ENCODE measurements at regions not wholly inside any gene's neighbourhood (a gene's known extent, or its start where the extent isn't known, plus 50 kb on each side); places are given as distances from the start of the nearest gene placed in this dataset.

DNA sequence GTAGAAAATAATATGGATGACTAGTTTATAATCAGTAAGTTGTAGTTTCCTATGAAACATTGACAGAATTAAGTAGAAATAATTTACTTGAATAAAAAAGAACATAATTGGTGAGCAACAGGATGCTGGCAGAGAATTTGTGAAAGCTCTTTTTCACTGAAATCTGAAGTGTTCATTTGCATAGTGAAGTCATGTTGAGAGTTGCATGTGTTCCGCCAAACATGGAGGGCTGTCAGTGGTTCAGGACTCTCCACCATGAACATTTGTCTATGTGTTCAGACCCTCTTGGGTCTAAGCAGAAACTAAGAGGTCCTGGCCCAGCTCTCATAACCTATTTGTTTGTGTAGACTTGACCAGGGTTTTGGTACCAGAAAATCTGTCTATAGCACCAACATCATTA, 182.5 kb upstream of the LINC00305 start:
- no peak for DNase-seq (ENCODE audit: low spot score)
- no peaks in the 10 kb centered on the region for H3K36me3 Mint-ChIP-seq (ENCODE audit: low read depth, unreplicated experiment)
- H3K4me1 Mint-ChIP-seq (ENCODE audit: unreplicated experiment) = peaks cover 3% of the 10 kb centered on the region
- no peak overlapping the region for H3K4me3 Mint-ChIP-seq (ENCODE audit: unreplicated experiment)
- TF ChIP-seq, protein P1, sequence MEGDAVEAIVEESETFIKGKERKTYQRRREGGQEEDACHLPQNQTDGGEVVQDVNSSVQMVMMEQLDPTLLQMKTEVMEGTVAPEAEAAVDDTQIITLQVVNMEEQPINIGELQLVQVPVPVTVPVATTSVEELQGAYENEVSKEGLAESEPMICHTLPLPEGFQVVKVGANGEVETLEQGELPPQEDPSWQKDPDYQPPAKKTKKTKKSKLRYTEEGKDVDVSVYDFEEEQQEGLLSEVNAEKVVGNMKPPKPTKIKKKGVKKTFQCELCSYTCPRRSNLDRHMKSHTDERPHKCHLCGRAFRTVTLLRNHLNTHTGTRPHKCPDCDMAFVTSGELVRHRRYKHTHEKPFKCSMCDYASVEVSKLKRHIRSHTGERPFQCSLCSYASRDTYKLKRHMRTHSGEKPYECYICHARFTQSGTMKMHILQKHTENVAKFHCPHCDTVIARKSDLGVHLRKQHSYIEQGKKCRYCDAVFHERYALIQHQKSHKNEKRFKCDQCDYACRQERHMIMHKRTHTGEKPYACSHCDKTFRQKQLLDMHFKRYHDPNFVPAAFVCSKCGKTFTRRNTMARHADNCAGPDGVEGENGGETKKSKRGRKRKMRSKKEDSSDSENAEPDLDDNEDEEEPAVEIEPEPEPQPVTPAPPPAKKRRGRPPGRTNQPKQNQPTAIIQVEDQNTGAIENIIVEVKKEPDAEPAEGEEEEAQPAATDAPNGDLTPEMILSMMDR (IDR thresholded peaks at IDR 0.05; ENCODE audit: unreplicated experiment) = no peak
- no peaks in the 10 kb centered on the region for H3K27me3 Mint-ChIP-seq (ENCODE audit: unreplicated experiment)
- H3K9me3 Mint-ChIP-seq (ENCODE audit: unreplicated experiment) = no peaks in the 10 kb centered on the region
- H3K27ac Mint-ChIP-seq (ENCODE audit: unreplicated experiment) = no peak overlapping the region

DNA sequence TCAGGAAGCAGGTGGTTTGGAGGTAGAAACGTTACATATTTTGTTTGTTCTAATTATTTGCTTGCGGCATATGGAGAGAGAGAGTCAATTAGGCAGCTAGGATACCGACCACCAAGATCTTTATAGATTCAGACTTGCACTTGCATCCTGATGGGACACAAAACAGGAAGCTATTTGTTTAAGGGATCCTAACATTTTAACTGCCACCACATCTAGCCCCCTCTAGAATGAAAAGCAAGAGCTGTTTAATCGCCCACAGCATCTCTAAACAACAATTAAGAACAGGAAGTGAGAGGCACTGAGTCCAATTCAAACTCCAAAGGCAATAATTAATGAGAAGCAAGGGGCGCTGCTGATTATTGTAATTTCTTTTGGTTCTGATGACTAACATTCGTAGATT, 182.0 kb upstream of the LINC00305 start:
- TF ChIP-seq, protein P1 (IDR thresholded peaks at IDR 0.05; ENCODE audit: unreplicated experiment) = no peak
- Mint-ChIP-seq H3K4me1 (ENCODE audit: unreplicated experiment) (peaks cover 3% of the 10 kb centered on the region), H3K36me3 (ENCODE audit: low read depth, unreplicated experiment) (no peaks in the 10 kb centered on the region), H3K27me3 (ENCODE audit: unreplicated experiment) (no peaks in the 10 kb centered on the region), H3K4me3 (ENCODE audit: unreplicated experiment) (no peak overlapping the region), H3K27ac (ENCODE audit: unreplicated experiment) (no peak overlapping the region), H3K9me3 (ENCODE audit: unreplicated experiment) (no peaks in the 10 kb centered on the region)
- DNase-seq (ENCODE audit: low spot score) = no peak

DNA sequence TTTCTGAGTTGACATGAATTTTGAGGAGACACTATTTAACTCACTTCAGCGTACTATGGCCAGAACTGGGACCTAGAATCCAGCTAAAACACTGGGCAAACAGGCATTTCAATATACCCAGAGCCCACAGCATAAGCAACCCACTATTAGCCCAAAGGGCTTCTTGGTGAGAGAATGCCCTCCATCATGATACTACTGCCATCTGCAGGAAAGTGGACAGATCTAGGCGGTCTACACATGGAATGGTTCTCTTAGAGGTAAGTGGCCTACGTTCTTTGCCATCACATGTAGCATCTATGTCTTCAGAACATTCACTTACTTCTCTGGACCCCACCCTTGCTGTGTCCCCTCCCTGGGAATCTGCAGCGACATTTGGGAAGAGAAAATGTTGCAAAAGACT, 181.3 kb upstream of the LINC00305 start:
- Mint-ChIP-seq H3K9me3 (ENCODE audit: unreplicated experiment) (no peaks in the 10 kb centered on the region), H3K27me3 (ENCODE audit: unreplicated experiment) (no peaks in the 10 kb centered on the region), H3K27ac (ENCODE audit: unreplicated experiment) (no peak overlapping the region), H3K4me1 (ENCODE audit: unreplicated experiment) (peaks cover 3% of the 10 kb centered on the region), H3K36me3 (ENCODE audit: low read depth, unreplicated experiment) (no peaks in the 10 kb centered on the region), H3K4me3 (ENCODE audit: unreplicated experiment) (no peak overlapping the region)
- peak; percentile 16 for DNase-seq (ENCODE audit: low spot score)
- TF ChIP-seq, protein P1 (IDR thresholded peaks at IDR 0.05; ENCODE audit: unreplicated experiment) = no peak

DNA sequence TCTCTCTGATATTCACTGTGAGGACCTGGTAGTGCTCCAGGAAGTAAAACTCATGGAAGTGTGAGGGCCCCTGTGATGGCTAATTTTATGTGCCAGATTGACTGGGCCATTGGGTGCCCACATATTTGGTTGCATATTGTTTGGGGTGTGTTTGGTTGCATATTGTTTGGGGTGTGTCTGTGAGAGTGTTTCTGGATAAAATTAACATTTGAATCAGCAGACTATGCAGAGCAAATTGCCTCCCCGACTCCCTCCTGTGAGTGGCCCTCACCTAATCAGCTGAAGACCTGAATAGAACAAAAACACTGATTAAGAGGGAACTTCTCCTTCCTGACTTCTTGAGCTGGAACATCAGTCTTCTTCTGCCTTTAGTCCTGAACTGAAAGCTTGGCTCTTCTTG, 173.3 kb upstream of the LINC00305 start:
- no peaks in the 10 kb centered on the region for H3K9me3 Mint-ChIP-seq (ENCODE audit: unreplicated experiment)
- H3K4me1 Mint-ChIP-seq (ENCODE audit: unreplicated experiment) = no peaks in the 10 kb centered on the region
- TF ChIP-seq, protein P1 (IDR thresholded peaks at IDR 0.05; ENCODE audit: unreplicated experiment) = no peak
- no peak overlapping the region for H3K4me3 Mint-ChIP-seq (ENCODE audit: unreplicated experiment)
- H3K27ac Mint-ChIP-seq (ENCODE audit: unreplicated experiment) = no peak overlapping the region
- H3K27me3 Mint-ChIP-seq (ENCODE audit: unreplicated experiment) = peaks cover 2% of the 10 kb centered on the region
- no peak for DNase-seq (ENCODE audit: low spot score)
- H3K36me3 Mint-ChIP-seq (ENCODE audit: low read depth, unreplicated experiment) = peaks cover under 1% of the 10 kb centered on the region

DNA sequence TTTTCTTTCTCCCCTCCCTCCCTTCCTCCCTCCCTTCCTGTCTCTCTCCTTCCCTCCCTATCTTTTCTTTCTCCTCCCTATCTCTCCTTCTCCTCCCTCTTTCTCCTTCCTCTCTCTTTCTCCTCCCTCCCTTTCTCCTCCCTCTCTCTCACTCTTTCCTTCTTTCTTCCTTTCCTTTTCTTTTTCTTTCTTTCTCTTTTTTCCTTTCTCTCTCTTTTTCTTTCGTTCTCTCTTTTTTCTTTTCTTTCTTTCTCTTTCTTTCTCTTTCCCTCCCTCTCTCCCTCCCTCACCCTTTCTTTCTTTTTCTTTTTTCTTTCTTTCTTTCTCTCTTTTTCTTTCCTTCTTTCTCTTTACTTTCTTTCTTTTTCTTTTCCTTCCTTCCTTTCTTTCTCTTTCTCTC, 169.7 kb upstream of the LINC00305 start:
- TF ChIP-seq, protein P1 (IDR thresholded peaks at IDR 0.05; ENCODE audit: unreplicated experiment) = no peak

More for the DNA sequence above, 169.7 kb upstream of the LINC00305 start:
- Mint-ChIP-seq H3K36me3 (ENCODE audit: low read depth, unreplicated experiment) (peaks cover 3% of the 10 kb centered on the region), H3K4me1 (ENCODE audit: unreplicated experiment) (no peaks in the 10 kb centered on the region), H3K27ac (ENCODE audit: unreplicated experiment) (no peak overlapping the region), H3K27me3 (ENCODE audit: unreplicated experiment) (peaks cover 2% of the 10 kb centered on the region), H3K9me3 (ENCODE audit: unreplicated experiment) (no peaks in the 10 kb centered on the region), H3K4me3 (ENCODE audit: unreplicated experiment) (no peak overlapping the region)
- DNase-seq (ENCODE audit: low spot score) = no peak

All from endothelial cell (in vitro differentiated cells).